ENCODE measurements at regions not wholly inside any gene's neighbourhood (a gene's known extent, or its start where the extent isn't known, plus 50 kb on each side); places are given as distances from the start of the nearest gene placed in this dataset.
A peak's percentile ranks its signal among the peaks of the same experiment; 100 is the strongest.
"Not testable (repeated sequence)": the region's sequence is repeated elsewhere in the genome, so short reads cannot be mapped to it uniquely, and the experiment has no call there.

- FAIRE-seq = not testable (repeated sequence)
Measured at GRCh38 chr7:32762206-32762924, 129.2 kb downstream of the KBTBD2 start.

- FAIRE-seq = no peak
Measured at GRCh38 chr7:32761451-32762205, 129.9 kb downstream of the KBTBD2 start.

GRCh38 chr7:32760755-32761154 lies 130.8 kb downstream of the KBTBD2 start:
- FAIRE-seq = not testable (repeated sequence)

GRCh38 chr7:32759859-32760258 lies 131.7 kb downstream of the KBTBD2 start:
- FAIRE-seq = not testable (repeated sequence)

GRCh38 chr7:32753872-32754271 lies 137.7 kb downstream of the KBTBD2 start:
- FAIRE-seq = not testable (repeated sequence)

GRCh38 chr7:32748337-32748736 lies 143.2 kb downstream of the KBTBD2 start:
- FAIRE-seq = not testable (repeated sequence)

GRCh38 chr7:32747443-32748148 lies 144.0 kb downstream of the KBTBD2 start:
- FAIRE-seq = not testable (repeated sequence)

GRCh38 chr7:32741853-32742476 lies 149.6 kb downstream of the KBTBD2 start:
- FAIRE-seq = not testable (repeated sequence)

GRCh38 chr7:32739749-32740148 lies 151.8 kb downstream of the KBTBD2 start:
- FAIRE-seq = not testable (repeated sequence)

- FAIRE-seq = not testable (repeated sequence)
Measured at GRCh38 chr7:32738390-32738789, 153.2 kb downstream of the KBTBD2 start.

- FAIRE-seq = not testable (repeated sequence)
Measured at GRCh38 chr7:32732767-32733166, 158.8 kb downstream of the KBTBD2 start.

GRCh38 chr7:32729335-32729675 lies 162.3 kb downstream of the KBTBD2 start:
- FAIRE-seq = not testable (repeated sequence)

GRCh38 chr7:32728412-32729334 lies 162.9 kb downstream of the KBTBD2 start:
- not testable (repeated sequence) for FAIRE-seq

GRCh38 chr7:32727483-32728411 lies 163.8 kb downstream of the KBTBD2 start:
- not testable (repeated sequence) for FAIRE-seq

GRCh38 chr7:32722837-32723236 lies 168.7 kb downstream of the KBTBD2 start:
- not testable (repeated sequence) for FAIRE-seq

GRCh38 chr7:32694182-32694581 lies 197.4 kb downstream of the KBTBD2 start:
- no peak for FAIRE-seq

- peak; percentile 65 for FAIRE-seq
Measured at GRCh38 chr7:32691965-32692815, 196.9 kb downstream of the AVL9 start.

- not testable (repeated sequence) for FAIRE-seq
Measured at GRCh38 chr7:32688092-32688491, 192.8 kb downstream of the AVL9 start.

- no peak for FAIRE-seq
Measured at GRCh38 chr7:32681174-32681518, 185.9 kb downstream of the AVL9 start.
